GM18867 (cell line): ENCODE measurements at regions not wholly inside any gene's neighbourhood (a gene's known extent, or its start where the extent isn't known, plus 50 kb on each side); places are given as distances from the start of the nearest gene placed in this dataset.

Source experiments
- ATAC-seq: cut with Tn5 transposase; IDR thresholded peaks from one replicate; pipeline ENCODE4 v1.9.1; 2021; ENCODE audit warnings: mild to moderate bottlenecking, moderate library complexity; ENCODE audit not compliant: unreplicated experiment

- ATAC-seq = no peak
Observed at GRCh38 chr2:235343869-235344268, 150.0 kb upstream of the AGAP1 start.

GRCh38 chr2:235345745-235346144, 148.1 kb upstream of the AGAP1 start:
- no peak for ATAC-seq

GRCh38 chr2:235347691-235348090, 146.2 kb upstream of the AGAP1 start:
- ATAC-seq = no peak

- no peak for ATAC-seq
Observed at GRCh38 chr2:235348329-235348728, 145.5 kb upstream of the AGAP1 start.

- ATAC-seq = no peak
Observed at GRCh38 chr2:235350234-235350633, 143.6 kb upstream of the AGAP1 start.

- ATAC-seq = no peak
Observed at GRCh38 chr2:235352541-235352940, 141.3 kb upstream of the AGAP1 start.

- no peak for ATAC-seq
Observed at GRCh38 chr2:235357881-235358280, 136.0 kb upstream of the AGAP1 start.

GRCh38 chr2:235358981-235359471, 134.8 kb upstream of the AGAP1 start:
- no peak for ATAC-seq

- no peak for ATAC-seq
Observed at GRCh38 chr2:235360446-235360845, 133.4 kb upstream of the AGAP1 start.

- ATAC-seq = no peak
Observed at GRCh38 chr2:235365743-235366142, 128.1 kb upstream of the AGAP1 start.

- no peak for ATAC-seq
Observed at GRCh38 chr2:235366390-235366789, 127.5 kb upstream of the AGAP1 start.

GRCh38 chr2:235366807-235367206, 127.0 kb upstream of the AGAP1 start:
- no peak for ATAC-seq

- ATAC-seq = no peak
Observed at GRCh38 chr2:235371018-235371417, 122.8 kb upstream of the AGAP1 start.

GRCh38 chr2:235373171-235373570, 120.7 kb upstream of the AGAP1 start:
- ATAC-seq = no peak

GRCh38 chr2:235377176-235377575, 116.7 kb upstream of the AGAP1 start:
- no peak for ATAC-seq

GRCh38 chr2:235378246-235378645, 115.6 kb upstream of the AGAP1 start:
- no peak for ATAC-seq

- no peak for ATAC-seq
Observed at GRCh38 chr2:235378944-235379343, 114.9 kb upstream of the AGAP1 start.

GRCh38 chr2:235381261-235381912, 112.5 kb upstream of the AGAP1 start:
- no peak for ATAC-seq

GRCh38 chr2:235382179-235382578, 111.7 kb upstream of the AGAP1 start:
- ATAC-seq = no peak

GRCh38 chr2:235382601-235383000, 111.2 kb upstream of the AGAP1 start:
- ATAC-seq = no peak

- ATAC-seq = no peak
Observed at GRCh38 chr2:235383272-235383843, 110.5 kb upstream of the AGAP1 start.

GRCh38 chr2:235384624-235385023, 109.2 kb upstream of the AGAP1 start:
- no peak for ATAC-seq

GRCh38 chr2:235389626-235390025, 104.2 kb upstream of the AGAP1 start:
- no peak for ATAC-seq
